ENCODE measurements at regions not wholly inside any gene's neighbourhood (a gene's known extent, or its start where the extent isn't known, plus 50 kb on each side); places are given as distances from the start of the nearest gene placed in this dataset.
"Not testable (repeated sequence)": the region's sequence is repeated elsewhere in the genome, so short reads cannot be mapped to it uniquely, and the experiment has no call there.

DNA sequence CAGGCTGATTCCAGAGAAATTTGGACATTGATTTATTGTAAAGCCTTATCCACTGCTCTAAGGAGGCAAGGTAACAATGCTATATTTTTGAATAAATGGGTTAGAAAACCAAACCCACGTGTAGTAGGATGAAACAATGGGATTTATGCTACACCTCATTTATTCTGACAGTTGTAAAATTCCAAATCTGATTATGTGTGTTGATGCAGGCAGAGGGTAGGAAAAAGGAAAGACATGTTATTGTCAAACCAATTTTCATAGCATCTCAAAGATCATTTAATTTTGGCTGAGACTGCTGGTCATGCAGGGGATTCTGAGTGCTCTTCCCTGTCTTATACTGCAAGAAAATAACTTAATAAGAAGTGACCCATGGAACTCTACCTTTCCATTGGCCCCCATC, 1219.9 kb upstream of the SORCS1 start:
- no peak for DNase-seq

GRCh38 chr10:108378779-108379178, 1214.3 kb upstream of the SORCS1 start:
- no peak for DNase-seq

DNA sequence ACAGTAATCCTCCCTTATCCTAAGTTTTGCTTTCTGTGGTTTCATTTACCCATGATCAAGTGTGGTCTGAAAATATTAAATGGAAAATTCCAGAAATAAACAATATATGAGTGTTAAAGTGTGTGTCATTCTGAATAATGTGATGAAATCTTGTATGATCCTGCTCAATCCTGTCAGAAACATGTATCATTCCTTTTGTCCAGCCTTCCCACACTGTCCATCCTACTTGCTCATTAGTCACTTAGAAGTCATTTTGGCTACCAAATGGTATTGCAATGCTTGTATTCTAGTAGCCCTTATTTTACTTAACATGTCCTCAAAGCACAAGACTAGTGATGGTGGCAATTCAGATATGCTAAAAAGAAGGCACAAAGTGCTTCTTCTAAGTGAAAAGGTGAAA, 1211.2 kb upstream of the SORCS1 start:
- no peak for DNase-seq

- DNase-seq, result no peak
These were observed 1210.5 kb upstream of the SORCS1 start for GRCh38 chr10:108374991-108375390.

GRCh38 chr10:108365541-108365940, 1201.0 kb upstream of the SORCS1 start:
- DNase-seq, result no peak

DNA sequence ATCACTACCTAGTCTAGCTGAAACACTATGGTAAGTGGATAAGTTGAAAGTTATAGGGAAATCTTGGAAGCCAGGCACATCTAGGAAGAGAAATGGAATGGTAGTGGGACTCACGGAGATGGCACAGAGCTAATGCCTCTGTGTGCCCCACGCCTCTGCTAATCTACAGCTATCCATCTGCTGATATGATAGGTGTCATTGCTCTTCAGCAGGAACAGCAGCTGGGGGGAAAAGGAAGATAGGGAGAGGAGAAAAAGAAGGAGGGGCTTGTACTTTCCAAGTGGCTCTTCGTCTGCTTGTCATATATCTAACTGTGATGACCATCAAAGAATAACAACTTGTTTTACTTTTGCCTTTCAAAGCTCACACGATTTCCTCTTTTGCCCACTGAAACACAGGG, 1199.1 kb upstream of the SORCS1 start:
- no peak for DNase-seq

DNA sequence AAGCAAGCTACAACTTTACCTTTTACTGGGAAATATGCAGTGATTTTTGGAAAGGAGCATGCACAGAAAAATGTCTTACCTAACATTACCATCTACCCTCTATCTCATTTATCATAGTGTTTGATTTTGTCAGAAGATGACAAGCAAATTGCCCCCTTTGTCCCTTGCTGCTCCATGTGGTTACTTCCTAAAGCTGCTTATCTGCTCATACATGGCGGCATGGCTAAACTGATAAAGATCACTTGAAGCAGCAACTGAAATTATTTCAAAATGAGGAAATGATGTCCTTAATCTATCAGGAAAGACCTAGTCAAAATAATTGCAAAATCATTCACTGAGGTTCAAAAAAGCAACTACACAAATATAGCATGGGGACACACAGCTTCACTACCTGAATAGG, 1198.5 kb upstream of the SORCS1 start:
- DNase-seq, result no peak

DNA sequence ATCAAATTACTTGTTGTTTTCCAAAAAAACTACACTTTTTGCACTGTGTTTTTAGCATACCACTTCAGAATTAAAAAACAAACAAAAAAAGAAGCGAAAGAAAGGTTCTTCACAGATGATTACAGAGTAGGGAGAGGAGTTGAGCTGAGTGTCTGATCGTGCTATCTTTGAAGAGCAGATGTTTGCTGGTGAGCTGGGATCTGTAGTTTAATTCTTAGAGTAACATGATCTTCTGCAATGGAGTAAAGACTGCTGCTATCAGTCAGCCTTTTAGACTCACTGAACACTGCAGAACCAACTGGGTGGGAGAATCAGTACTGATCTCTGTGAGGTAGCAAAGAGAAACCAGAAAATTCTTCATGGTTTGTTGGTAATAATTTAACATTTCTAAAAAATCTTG, 1197.8 kb upstream of the SORCS1 start:
- no peak for DNase-seq

DNA sequence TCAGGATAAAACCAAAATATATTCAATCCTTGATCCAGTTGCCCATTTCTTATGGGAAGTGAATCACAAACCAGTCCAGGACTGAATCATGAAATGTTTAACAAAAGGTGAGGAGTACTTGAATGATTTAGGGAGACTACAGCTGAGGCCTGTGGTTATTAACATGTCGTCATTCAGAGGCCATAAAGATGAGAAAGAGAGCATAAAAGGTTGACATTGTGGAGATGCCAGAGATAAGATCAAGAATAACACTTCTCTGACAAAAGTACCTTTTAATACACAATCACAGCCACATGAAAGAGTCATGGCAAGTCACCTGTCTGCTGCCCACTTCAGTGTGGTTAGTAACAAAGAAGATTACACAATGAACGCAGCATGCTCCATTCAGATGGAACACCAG, 1195.7 kb upstream of the SORCS1 start:
- DNase-seq, result no peak

DNA sequence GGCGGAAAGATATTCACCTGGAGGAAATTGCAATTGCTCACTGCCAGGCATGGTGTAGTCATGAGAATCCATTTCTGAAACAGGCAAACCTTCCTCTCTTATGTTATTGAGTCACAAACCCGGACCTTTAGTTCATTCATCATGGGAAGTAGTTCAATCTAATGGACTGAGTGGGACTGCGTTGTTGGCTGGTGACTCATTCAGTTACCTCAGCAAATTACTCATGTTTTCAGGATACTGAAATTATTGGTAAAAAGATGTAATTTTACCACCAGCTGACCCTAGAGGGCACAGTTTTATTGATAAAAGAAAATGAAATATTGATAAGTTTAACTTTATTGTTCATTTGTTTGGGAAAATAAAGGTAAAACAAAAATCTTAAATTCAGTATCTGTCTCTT, 1194.4 kb upstream of the SORCS1 start:
- no peak for DNase-seq

GRCh38 chr10:108352771-108353170, 1188.3 kb upstream of the SORCS1 start:
- DNase-seq, result no peak

DNA sequence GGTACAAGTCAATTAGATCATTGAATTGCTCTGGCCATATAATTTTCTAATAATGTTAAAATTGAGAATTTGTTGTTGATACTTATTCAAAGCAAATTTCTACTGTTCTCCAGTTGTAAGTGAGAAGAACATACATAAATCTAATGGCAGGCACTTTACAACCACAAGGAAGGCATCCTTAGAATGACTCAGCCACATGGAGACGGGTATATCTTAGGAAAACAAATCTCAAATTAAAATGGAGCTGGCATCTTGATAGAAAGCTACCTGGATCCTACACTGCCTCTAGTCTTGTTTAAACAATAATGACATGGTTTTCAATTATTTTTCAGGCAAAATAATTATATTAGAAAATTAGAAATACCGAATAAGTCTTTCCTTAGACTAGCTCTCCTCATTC, 1183.7 kb upstream of the SORCS1 start:
- no peak for DNase-seq

- DNase-seq, result no peak
These were observed 1181.6 kb upstream of the SORCS1 start for GRCh38 chr10:108346066-108346465.

GRCh38 chr10:108338146-108338545, 1173.6 kb upstream of the SORCS1 start:
- no peak for DNase-seq

- no peak for DNase-seq
These were observed 1172.3 kb upstream of the SORCS1 start for GRCh38 chr10:108336836-108337235.

GRCh38 chr10:108327706-108328105, 1163.2 kb upstream of the SORCS1 start:
- DNase-seq, result no peak

- DNase-seq, result no peak
These were observed 1158.8 kb upstream of the SORCS1 start for GRCh38 chr10:108323274-108323798.

- no peak for DNase-seq
These were observed 1155.1 kb upstream of the SORCS1 start for GRCh38 chr10:108319434-108320222.

- DNase-seq, result not testable (repeated sequence)
These were observed 1151.1 kb upstream of the SORCS1 start for GRCh38 chr10:108315636-108316035.

DNA sequence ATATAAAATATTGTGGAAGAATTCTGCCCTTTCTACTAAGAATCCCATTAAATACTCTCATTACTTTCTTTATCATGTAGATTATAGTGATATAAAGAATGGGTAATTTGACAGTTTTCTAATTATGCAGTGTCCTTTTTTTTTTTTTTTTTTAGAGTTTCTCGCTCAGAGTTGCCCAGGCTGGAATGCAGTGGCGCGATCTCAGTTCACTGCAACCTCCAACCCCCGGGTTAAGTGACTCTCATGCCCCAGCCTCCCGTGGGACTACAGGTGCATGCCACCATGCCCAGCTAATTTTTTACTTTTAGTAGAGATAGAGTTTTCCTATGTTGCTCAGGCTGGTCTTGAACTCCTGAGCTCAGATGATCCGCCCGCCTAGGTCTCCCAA, 1143.4 kb upstream of the SORCS1 start:
- DNase-seq, result no peak

DNA sequence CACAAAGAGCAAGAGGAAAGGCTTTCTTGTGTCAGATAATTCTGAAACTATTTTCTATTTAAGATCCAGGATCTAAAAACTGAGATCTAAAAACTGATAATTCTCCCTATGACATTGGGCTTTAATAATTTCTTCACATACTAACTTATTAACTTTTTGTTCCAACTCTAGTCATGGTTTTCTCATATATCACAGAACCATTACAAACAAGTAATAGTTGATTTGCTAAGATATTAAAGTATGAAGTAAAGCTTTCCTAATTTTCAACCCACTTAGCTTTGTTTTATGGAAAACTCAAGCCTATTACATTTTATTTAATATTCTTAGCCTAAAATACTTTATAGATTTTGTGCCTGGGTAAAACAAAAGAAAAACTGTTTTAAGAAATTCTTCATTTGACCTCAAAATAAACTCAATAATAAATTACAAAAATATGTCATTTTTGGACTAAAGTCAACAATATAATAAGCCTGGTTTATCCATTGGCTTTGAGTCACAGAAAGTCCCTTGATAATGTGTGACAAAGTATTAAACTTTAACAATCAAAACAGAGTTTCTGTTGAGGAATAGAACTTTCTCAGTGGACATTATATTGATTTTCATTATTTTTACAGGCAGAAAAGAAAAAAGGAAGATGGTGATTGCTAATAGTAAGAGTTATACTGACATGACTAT, 1142.9 kb upstream of the SORCS1 start:
- no peak for DNase-seq

GRCh38 chr10:108303149-108303548, 1138.6 kb upstream of the SORCS1 start:
- no peak for DNase-seq

DNA sequence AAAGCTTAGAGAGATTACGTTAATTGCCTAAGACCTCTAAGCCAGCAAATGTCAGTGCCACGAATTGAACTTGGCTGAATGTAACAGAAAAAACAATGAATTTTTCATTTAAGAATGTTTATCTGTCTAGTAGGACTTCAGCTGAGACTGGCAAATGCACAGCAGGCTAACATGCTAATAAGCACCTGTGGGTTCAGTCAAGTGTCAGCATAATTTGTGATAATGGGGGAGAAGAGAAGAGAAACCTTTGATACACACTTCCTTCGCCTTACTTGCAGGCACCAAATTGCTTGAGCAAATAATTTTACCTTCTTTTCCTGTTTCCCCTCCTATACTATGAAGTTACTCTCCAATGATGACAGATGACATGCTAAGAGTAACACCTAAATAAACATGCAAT, 1136.5 kb upstream of the SORCS1 start:
- DNase-seq, result no peak

GRCh38 chr10:108290823-108291222, 1126.3 kb upstream of the SORCS1 start:
- no peak for DNase-seq
